Thyroid gland (tissue), 4 donors: ENCODE measurements at regions not wholly inside any gene's neighbourhood (a gene's known extent, or its start where the extent isn't known, plus 50 kb on each side); places are given as distances from the start of the nearest gene placed in this dataset.

Experiments
- POLR2A ChIP-seq, 2 donors: fragments of 450-650 bp; IDR thresholded peaks; one replicate each; pipeline ENCODE4 v1.6.1; 2017; ENCODE audit warnings: antibody characterized with exemption in 2 of 2, mild to moderate bottlenecking in 2 of 2, moderate library complexity in 1 of 2
- TF ChIP-seq, protein P1 (sequence below), 6 experiments: fragments of 200-600 bp in 3 of 6; fragments of 450-650 bp in 3 of 6; sonication (generic) in 3 of 6; IDR thresholded peaks; one replicate each; pipeline ENCODE4 v1.5.1; 2016 to 2019; ENCODE audit warnings: antibody characterized with exemption in 6 of 6, mild to moderate bottlenecking in 2 of 6, inconsistent platforms in 1 of 6, moderate library complexity in 1 of 6

DNA sequence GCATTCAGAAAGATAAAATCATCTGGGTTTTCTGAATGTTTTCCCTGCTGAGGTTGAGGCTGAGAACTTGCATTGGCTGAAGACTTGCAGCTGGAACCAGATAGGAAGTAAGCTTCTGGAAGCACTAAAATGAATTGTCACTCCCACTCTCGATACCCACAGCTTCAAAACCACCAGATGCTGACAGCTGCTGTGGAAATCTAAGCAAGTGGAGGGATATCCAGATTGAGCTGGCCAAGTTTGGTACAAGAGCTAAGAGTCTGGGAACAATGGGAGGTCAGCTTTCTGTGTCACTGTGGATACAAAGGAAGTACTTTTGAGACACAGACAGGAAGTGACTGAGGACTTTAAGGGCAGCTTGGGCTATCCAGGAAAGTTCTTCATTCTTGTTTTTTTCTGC is 51.3 kb upstream of the CD44 start:
- no peak for TF ChIP-seq POLR2A (IDR thresholded peaks at IDR 0.05)
- TF ChIP-seq, protein P1, sequence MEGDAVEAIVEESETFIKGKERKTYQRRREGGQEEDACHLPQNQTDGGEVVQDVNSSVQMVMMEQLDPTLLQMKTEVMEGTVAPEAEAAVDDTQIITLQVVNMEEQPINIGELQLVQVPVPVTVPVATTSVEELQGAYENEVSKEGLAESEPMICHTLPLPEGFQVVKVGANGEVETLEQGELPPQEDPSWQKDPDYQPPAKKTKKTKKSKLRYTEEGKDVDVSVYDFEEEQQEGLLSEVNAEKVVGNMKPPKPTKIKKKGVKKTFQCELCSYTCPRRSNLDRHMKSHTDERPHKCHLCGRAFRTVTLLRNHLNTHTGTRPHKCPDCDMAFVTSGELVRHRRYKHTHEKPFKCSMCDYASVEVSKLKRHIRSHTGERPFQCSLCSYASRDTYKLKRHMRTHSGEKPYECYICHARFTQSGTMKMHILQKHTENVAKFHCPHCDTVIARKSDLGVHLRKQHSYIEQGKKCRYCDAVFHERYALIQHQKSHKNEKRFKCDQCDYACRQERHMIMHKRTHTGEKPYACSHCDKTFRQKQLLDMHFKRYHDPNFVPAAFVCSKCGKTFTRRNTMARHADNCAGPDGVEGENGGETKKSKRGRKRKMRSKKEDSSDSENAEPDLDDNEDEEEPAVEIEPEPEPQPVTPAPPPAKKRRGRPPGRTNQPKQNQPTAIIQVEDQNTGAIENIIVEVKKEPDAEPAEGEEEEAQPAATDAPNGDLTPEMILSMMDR (IDR thresholded peaks at IDR 0.05) = no peak
